KMS-11 (cell line): ENCODE measurements at regions not wholly inside any gene's neighbourhood (a gene's known extent, or its start where the extent isn't known, plus 50 kb on each side); places are given as distances from the start of the nearest gene placed in this dataset.

Experiments used
- H2AFZ ChIP-seq: fragments of 200-600 bp; sonication (generic); 2 replicates; pipeline ENCODE4 v1.6.1; 2016; ENCODE audit warnings: antibody characterized with exemption, mixed run types, low read depth
- H3K27ac ChIP-seq: fragments of 200-600 bp; sonication (generic); 2 replicates; pipeline ENCODE4 v1.6.1; 2016; ENCODE audit warnings: mild to moderate bottlenecking, mixed run types
- H3K27me3 ChIP-seq: fragments of 200-600 bp; sonication (generic); 2 replicates; pipeline ENCODE4 v1.6.1; 2017; ENCODE audit warnings: mild to moderate bottlenecking, low read depth, mixed run types, moderate library complexity; ENCODE audit not compliant: insufficient read depth
- H3K36me3 ChIP-seq: fragments of 200-600 bp; sonication (generic); 2 replicates; pipeline ENCODE4 v1.6.1; 2017; ENCODE audit warnings: mild to moderate bottlenecking, mixed run types; ENCODE audit not compliant: insufficient read depth
- H3K4me1 ChIP-seq: fragments of 200-600 bp; sonication (generic); 2 replicates; pipeline ENCODE4 v1.6.1; 2016; ENCODE audit warnings: mild to moderate bottlenecking, low read depth, mixed run types; ENCODE audit not compliant: poor library complexity, severe bottlenecking
- H3K4me2 ChIP-seq: fragments of 200-600 bp; sonication (generic); 2 replicates; pipeline ENCODE4 v1.7.0; 2016; ENCODE audit warnings: mild to moderate bottlenecking, mixed run types
- H3K4me3 ChIP-seq: fragments of 200-600 bp; sonication (generic); IDR thresholded peaks from 2 replicates; pipeline ENCODE4 v1.6.1; 2017; ENCODE audit warnings: low read depth, low read length, mixed read lengths; ENCODE audit not compliant: insufficient read depth
- H3K79me2 ChIP-seq: fragments of 200-600 bp; sonication (generic); 2 replicates; pipeline ENCODE4 v1.6.1; 2016; ENCODE audit warnings: low read depth, mixed run types; ENCODE audit not compliant: insufficient read depth
- H3K9ac ChIP-seq: fragments of 200-600 bp; sonication (generic); 2 replicates; pipeline ENCODE4 v1.6.1; 2016; ENCODE audit warnings: mild to moderate bottlenecking, mixed run types
- H4K20me1 ChIP-seq: fragments of 200-600 bp; sonication (generic); 2 replicates; pipeline ENCODE4 v1.6.1; 2016; ENCODE audit warnings: mild to moderate bottlenecking, mixed run types; ENCODE audit not compliant: insufficient read depth
- CTCF ChIP-seq: fragments of 200-600 bp; sonication (generic); conservative IDR thresholded peaks from 2 replicates; pipeline ENCODE4 v1.6.1; 2017; ENCODE audit warnings: low read depth, mild to moderate bottlenecking, antibody characterized with exemption, low read length, moderate library complexity, mixed read lengths

GRCh38 chr6:95266537-95267258 lies 310.6 kb upstream of the MANEA start:
- TF ChIP-seq CTCF: no peak
- no peak overlapping the region for H3K9ac ChIP-seq
- no peaks in the 10 kb centered on the region for H4K20me1 ChIP-seq
- no peaks in the 10 kb centered on the region for H3K4me1 ChIP-seq
- no peak overlapping the region for H3K4me3 ChIP-seq
- no peak overlapping the region for H2AFZ ChIP-seq
- H3K79me2 ChIP-seq: no peaks in the 10 kb centered on the region
- H3K4me2 ChIP-seq: no peak overlapping the region
- H3K36me3 ChIP-seq: no peaks in the 10 kb centered on the region
- H3K27ac ChIP-seq: no peak overlapping the region
- H3K27me3 ChIP-seq: no peaks in the 10 kb centered on the region

GRCh38 chr6:95274686-95275235 lies 302.6 kb upstream of the MANEA start:
- Histone ChIP-seq H3K27me3 (no peaks in the 10 kb centered on the region), H3K79me2 (no peaks in the 10 kb centered on the region), H3K4me1 (no peaks in the 10 kb centered on the region), H3K27ac (no peak overlapping the region), H3K4me3 (no peak overlapping the region), H3K9ac (no peak overlapping the region), H4K20me1 (no peaks in the 10 kb centered on the region), H3K4me2 (no peak overlapping the region), H3K36me3 (no peaks in the 10 kb centered on the region), H2AFZ (no peak overlapping the region)
- TF ChIP-seq CTCF: no peak

GRCh38 chr6:95279616-95280015 lies 297.7 kb upstream of the MANEA start:
- Histone ChIP-seq H3K9ac (no peak overlapping the region), H4K20me1 (no peaks in the 10 kb centered on the region)
- TF ChIP-seq CTCF: no peak

GRCh38 chr6:95280686-95281273 lies 296.6 kb upstream of the MANEA start:
- no peak overlapping the region for H3K27ac ChIP-seq
- no peak overlapping the region for H3K4me2 ChIP-seq
- TF ChIP-seq CTCF: no peak
- no peaks in the 10 kb centered on the region for H3K36me3 ChIP-seq
- H3K9ac ChIP-seq: no peak overlapping the region
- no peak overlapping the region for H3K4me3 ChIP-seq
- H2AFZ ChIP-seq: no peak overlapping the region
- H4K20me1 ChIP-seq: no peaks in the 10 kb centered on the region
- H3K4me1 ChIP-seq: no peaks in the 10 kb centered on the region
- H3K79me2 ChIP-seq: no peaks in the 10 kb centered on the region
- no peaks in the 10 kb centered on the region for H3K27me3 ChIP-seq

More at GRCh38 chr6:95279616-95280015, 297.7 kb upstream of the MANEA start:
- Histone ChIP-seq H3K4me2 (no peak overlapping the region), H3K27me3 (no peaks in the 10 kb centered on the region), H3K27ac (no peak overlapping the region), H3K36me3 (no peaks in the 10 kb centered on the region), H3K79me2 (no peaks in the 10 kb centered on the region), H2AFZ (no peak overlapping the region), H3K4me3 (no peak overlapping the region), H3K4me1 (no peaks in the 10 kb centered on the region)
